HG02759 (cell line): ENCODE measurements at regions not wholly inside any gene's neighbourhood (a gene's known extent, or its start where the extent isn't known, plus 50 kb on each side); places are given as distances from the start of the nearest gene placed in this dataset.

Experiments used
- ATAC-seq: cut with Tn5 transposase; IDR thresholded peaks from one replicate; pipeline ENCODE4 v1.9.1; 2021; ENCODE audit warnings: mild to moderate bottlenecking, moderate library complexity; ENCODE audit not compliant: unreplicated experiment

DNA sequence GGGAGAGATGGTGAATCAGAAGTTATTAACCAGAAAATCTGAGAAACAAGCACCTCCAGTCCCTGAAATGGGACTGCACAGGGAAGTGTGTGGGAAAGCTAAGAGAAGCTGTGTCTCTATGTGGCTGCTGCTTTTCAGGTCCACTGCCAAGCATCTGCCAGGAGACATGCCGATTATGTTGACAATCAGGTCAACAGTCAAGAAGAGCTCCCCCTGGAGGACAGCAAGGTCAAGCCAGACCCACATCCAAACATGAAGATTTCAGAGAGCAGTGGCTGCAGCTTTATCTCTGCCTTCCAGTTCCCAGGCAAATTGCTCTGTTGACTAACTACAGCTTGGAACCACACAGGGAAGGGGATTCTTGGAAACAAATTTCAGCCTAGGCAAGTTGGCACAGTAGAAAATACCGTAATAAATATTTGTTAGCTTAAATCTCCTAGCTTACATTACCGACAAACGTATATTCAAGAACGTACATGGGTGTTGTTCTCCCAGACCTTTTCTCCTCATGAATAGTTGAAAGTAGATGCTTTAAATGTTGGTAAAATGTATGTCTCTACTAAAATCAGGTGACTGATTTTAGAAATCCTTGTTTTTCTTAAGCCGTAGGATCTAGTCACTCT lies 394.5 kb upstream of the RARB start:
- peak; percentile 88 for ATAC-seq

DNA sequence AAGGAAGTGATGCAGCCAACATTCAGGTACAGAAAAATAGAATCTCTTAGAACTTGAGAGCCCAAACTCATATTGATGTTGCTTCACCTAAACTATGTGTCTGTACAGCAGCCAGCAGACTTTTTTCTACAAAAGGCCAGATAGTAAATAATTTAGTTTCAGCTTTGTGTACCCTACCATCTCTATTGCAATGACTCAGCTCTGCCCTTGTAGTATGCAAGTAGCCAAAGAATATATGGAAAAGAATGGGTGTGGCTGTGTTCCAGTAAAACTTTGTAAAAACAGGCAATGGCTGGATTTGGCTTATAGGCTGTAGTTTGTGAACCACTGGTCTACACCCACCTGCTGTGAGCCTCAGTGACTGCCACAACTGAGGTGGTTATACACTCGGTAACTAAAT lies 392.5 kb upstream of the RARB start:
- no peak for ATAC-seq

DNA sequence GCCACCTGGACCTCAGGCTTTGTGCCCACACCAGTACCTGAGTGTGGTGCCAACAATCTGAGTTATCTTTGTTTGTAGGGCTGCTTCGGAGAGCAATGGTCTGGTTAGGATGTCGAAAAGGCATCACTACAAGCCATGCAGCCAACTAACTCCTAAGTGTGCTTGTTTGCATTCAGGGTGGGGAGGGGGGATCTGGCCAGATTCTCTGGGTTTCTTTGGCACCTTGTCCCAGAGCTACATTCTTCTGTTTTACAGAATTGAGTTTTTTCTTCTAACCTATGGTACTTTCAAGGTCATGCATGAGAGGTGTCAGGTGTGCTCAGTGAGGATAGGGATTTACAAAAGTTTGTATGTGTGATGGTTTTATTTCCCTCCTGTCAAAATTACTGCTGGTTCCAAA lies 391.4 kb upstream of the RARB start:
- ATAC-seq = no peak

DNA sequence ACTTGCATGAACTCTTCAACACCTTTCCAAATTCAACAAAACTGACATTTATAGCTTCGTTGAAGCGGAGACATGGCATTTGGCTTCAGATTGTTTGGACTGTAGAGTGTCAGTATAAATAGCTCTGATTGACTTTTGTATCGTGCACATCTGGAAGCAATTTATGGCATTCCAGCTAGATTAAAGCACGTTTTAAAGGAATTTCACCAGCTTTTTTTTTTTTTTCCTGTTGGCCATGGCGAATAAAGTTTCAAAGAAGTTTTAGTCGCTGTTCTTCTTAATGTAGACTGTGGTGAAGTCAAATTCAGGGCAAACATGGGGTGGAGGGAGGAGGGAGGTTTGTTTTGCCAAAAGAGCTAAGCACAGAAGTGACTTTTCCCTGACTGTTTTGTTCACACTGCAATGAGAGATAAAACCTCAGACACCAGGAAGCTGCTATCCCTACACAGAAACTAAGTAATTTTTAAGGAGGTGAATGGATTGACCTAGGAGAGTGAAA lies 391.0 kb upstream of the RARB start:
- ATAC-seq = no peak

GRCh38 chr3:25038271-25038670 lies 389.8 kb upstream of the RARB start:
- ATAC-seq = no peak

GRCh38 chr3:25038922-25039321 lies 389.1 kb upstream of the RARB start:
- ATAC-seq = no peak

GRCh38 chr3:25040748-25041147 lies 387.3 kb upstream of the RARB start:
- ATAC-seq = no peak

- ATAC-seq = no peak
These were observed 386.0 kb upstream of the RARB start for GRCh38 chr3:25041871-25042584.

GRCh38 chr3:25043177-25043576 lies 384.9 kb upstream of the RARB start:
- ATAC-seq = no peak

DNA sequence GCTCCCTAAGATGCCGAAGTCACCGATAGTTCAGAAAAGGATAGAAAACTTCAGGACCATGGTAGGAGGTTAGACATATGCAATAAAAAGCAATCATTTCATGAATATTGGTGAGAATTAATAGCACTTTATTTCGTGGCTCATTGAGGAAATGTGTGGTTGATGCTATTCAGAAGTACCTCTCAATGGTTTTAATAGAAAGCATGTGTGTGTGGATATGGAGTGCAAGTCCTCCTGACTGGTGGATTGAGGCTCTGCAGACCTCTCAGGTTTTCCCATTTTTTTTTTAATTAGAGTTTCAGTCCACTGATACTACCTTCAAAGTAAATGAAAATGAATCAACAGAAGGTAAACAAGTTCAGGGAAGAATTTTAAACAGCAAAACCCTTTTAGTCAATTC lies 384.3 kb upstream of the RARB start:
- ATAC-seq = no peak

DNA sequence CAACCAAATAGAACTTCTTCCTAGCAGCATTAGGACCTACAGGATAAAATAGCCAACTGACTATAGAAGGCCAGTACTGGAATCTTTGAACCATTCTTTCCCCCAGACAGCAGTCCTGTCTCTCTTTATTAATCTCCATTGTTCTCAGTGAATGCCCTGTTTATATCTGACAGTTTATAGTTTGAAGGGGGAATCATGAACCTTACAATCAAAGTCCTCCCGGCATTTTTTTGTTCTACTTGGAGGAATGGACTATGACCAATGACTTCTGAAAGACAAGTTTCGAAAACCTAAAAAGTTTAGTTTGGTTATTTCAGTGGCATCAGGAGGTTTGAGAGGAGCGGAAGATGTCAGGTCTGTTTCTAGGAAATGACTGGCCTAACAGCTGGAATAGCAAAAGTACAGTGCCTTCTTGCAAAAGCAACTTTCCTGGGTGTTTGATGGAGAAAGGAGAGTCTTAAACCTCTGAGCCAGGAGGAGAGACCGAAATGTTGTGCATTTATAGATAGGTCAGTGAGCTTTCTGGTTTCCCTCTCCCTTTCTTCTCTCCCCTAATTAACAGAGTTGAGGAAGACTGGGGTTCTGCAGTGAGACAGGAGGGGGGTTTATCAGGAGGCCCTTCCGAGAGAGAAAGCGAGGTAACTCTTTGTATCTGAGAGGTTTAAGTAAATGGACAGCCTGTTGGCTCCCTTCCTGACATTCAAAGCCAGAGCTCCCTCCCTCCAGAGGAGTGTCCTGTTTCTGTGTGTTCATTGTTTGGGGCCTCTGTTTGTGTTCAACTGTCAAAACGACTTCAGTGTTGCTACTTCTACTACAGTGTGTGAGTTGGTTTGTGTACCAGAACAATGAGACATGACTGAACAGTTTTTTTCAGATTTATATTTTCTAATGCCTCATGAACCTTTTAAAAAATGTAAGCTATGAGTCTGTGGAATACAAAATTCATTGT lies 383.0 kb upstream of the RARB start:
- ATAC-seq = no peak

DNA sequence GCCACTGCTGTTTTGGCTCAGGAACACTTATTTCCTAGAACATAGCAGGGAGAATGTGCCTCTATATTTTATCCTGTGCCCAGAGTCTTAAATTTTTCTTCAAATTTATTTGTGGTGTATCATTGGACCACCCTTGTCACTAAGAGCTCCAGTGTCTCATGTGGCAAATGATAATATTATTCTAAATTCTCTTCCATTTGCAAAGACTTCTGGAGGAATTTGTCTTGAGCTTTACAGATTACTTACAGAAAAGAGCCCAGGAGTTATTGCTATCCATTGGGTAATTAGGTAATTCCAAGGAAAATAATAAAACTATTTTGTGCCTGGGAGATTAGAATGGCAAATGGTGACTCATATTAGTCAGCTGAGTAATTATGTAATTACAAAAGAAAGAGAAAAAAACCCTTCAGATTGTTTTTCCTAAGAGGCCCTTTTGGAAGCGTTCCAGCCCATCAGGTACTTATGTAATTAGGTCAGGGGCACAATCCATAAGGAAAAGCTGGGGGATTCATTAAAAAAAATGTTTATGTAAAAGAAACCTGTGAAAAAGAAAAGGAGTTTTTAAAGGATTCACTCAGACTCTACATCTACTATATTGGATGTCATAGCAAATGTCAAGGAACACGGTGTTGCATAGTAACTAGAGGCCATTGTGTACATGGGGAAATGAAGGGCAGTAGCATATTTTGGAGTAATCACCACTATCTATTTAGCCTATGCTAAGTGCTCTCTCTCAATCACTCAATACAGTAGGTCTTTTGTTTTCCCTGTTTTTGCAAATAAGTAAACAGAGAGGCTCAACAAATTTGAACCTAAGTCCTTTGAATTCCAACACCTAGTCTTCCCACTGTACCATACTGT lies 380.9 kb upstream of the RARB start:
- ATAC-seq = no peak

DNA sequence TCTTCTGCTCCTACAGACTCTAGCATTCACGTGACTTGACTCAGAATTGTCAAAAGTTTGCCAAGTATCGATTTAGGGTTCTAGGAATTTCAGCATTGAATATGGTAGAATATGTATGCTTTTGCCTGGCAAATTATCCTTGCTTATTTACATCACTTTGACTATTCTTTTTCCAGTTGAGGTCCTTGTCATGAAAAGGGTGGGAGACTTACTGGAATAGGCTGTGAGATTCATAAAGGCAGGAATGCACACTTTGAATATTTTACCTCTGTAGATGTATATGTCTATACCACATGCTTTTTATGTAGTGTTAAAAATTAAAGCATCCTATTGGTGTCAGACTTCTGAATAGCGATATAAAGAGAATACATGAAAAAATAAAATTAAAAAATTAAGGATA lies 378.8 kb upstream of the RARB start:
- ATAC-seq = no peak

- ATAC-seq = no peak
These were observed 374.7 kb upstream of the RARB start for GRCh38 chr3:25053360-25053759.

GRCh38 chr3:25056036-25056755 lies 371.9 kb upstream of the RARB start:
- no peak for ATAC-seq

GRCh38 chr3:25056803-25057351 lies 371.2 kb upstream of the RARB start:
- no peak for ATAC-seq

DNA sequence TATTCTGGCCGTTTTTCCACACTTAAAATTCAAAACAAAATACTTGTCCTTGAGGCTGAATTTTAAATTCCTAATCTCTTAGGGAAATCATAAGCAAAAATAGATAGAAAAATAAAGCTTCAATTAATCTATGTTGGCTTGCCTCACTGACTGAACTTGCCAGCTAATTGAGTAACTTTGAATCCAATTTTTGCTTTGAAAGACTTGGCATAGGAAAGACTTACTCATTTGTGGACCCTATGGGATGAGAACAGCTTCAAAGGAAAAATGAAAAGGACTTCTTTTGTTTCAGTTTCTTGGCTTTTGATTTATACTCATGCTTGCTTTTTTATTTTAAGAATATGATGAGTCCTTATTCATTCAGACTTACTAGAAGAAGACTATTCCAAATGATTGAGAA lies 370.7 kb upstream of the RARB start:
- ATAC-seq = no peak

- ATAC-seq = no peak
These were observed 363.4 kb upstream of the RARB start for GRCh38 chr3:25064681-25065080.

- ATAC-seq = no peak
These were observed 358.1 kb upstream of the RARB start for GRCh38 chr3:25069970-25070369.

DNA sequence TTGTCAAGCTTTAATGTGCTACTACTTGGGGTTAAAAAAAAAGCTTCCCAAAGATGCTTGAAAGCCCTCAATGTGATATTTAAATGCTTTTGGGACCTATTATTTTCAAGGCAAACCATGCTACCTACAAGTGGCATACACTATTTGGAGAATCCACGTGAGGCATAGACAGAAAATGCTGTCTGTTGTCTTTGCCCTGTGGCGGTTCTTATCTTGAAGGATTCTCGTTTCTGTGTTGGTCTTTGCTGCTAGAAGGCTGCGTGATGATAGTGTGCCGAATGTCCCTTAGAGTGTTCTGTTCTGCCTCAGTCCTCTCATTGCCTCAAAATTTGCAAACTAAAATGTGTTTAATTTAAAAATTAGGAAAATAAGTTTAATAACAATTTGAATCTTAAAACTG lies 356.2 kb upstream of the RARB start:
- ATAC-seq = no peak
